Ascending aorta (tissue), 2 donors: ENCODE measurements at regions not wholly inside any gene's neighbourhood (a gene's known extent, or its start where the extent isn't known, plus 50 kb on each side); places are given as distances from the start of the nearest gene placed in this dataset.
"Not testable (repeated sequence)": the region's sequence is repeated elsewhere in the genome, so short reads cannot be mapped to it uniquely, and the experiment has no call there.

ENCODE experiments used
- DNase-seq, 2 donors: peaks; one replicate each; pipeline ENCODE4 v3.0.0-alpha.2; 2019; ENCODE audit warnings: low spot score in 2 of 2
- H3K27ac ChIP-seq, 2 donors: fragments of 200-600 bp; sonication (generic); one replicate each; pipeline ENCODE4 v1.5.1; 2016 to 2017; ENCODE audit warnings: mild to moderate bottlenecking in 1 of 2
- H3K27me3 ChIP-seq: fragments of 200-600 bp; sonication (generic); one replicate; pipeline ENCODE4 v1.5.1; 2017
- H3K36me3 ChIP-seq, 2 donors: fragments of 200-600 bp; sonication (generic); one replicate each; pipeline ENCODE4 v1.5.1; 2016
- H3K4me1 ChIP-seq, 2 donors: fragments of 200-600 bp; sonication (generic); one replicate each; pipeline ENCODE4 v1.5.1; 2016 to 2017; ENCODE audit warnings: mild to moderate bottlenecking in 1 of 2
- H3K4me3 ChIP-seq, 2 donors: fragments of 200-600 bp; sonication (generic); one replicate each; pipeline ENCODE4 v1.5.1; 2016 to 2017; ENCODE audit warnings: mild to moderate bottlenecking in 1 of 2
- H3K9me3 ChIP-seq, 2 donors: fragments of 200-600 bp; sonication (generic); one replicate each; pipeline ENCODE4 v1.5.1; 2016
- CTCF ChIP-seq, 3 experiments: fragments of 200-600 bp in 2 of 3; fragments of 450-650 bp in 1 of 3; sonication (generic) in 2 of 3; IDR thresholded peaks; one replicate each; pipeline ENCODE4 v1.5.1; 2016 to 2019; ENCODE audit warnings: antibody characterized with exemption in 3 of 3, mild to moderate bottlenecking in 1 of 3, moderate library complexity in 1 of 3
- intact Hi-C: fragments of 100-400 bp; cut with DNase I; formaldehyde crosslinking; loops from one replicate; pipeline ENCODE4 v1.15.1; 2023

- Histone ChIP-seq H3K9me3 (peaks cover 0 to 13% of the 10 kb centered on the region in 2 donors), H3K4me1 (no peaks in the 10 kb centered on the region), H3K36me3 (no peaks in the 10 kb centered on the region), H3K4me3 (no peak overlapping the region), H3K27me3 (no peaks in the 10 kb centered on the region), H3K27ac (no peak overlapping the region)
- intact Hi-C loops = no loop called here
- DNase-seq = no peak
- TF ChIP-seq CTCF (IDR thresholded peaks at IDR 0.05) = no peak
These were observed 121.7 kb downstream of the PHETA1 start for GRCh38 chr12:111247083-111247783.

GRCh38 chr12:111246477-111247011 lies 122.4 kb downstream of the PHETA1 start:
- Histone ChIP-seq H3K27me3 (no peaks in the 10 kb centered on the region), H3K4me3 (no peak overlapping the region), H3K4me1 (no peaks in the 10 kb centered on the region), H3K9me3 (peaks cover 0 to 13% of the 10 kb centered on the region in 2 donors), H3K36me3 (no peaks in the 10 kb centered on the region), H3K27ac (no peak overlapping the region)
- no peak for DNase-seq
- no peak for TF ChIP-seq CTCF (IDR thresholded peaks at IDR 0.05)
- intact Hi-C loops = no loop called here

- no peaks in the 10 kb centered on the region for H3K27me3 ChIP-seq
- DNase-seq = no peak
- H3K36me3 ChIP-seq = no peaks in the 10 kb centered on the region
- H3K27ac ChIP-seq = no peak overlapping the region
- no peaks in the 10 kb centered on the region for H3K4me1 ChIP-seq
- no peak for TF ChIP-seq CTCF (IDR thresholded peaks at IDR 0.05)
- intact Hi-C loops = no loop called here
- peaks cover 0 to 13% of the 10 kb centered on the region in 2 donors for H3K9me3 ChIP-seq
- no peak overlapping the region for H3K4me3 ChIP-seq
These were observed 123.0 kb downstream of the PHETA1 start for GRCh38 chr12:111245701-111246476.

GRCh38 chr12:111244673-111245072 lies 124.2 kb downstream of the PHETA1 start:
- no peak for TF ChIP-seq CTCF (IDR thresholded peaks at IDR 0.05)
- Histone ChIP-seq H3K27ac (no peak overlapping the region), H3K27me3 (no peaks in the 10 kb centered on the region)

GRCh38 chr12:111242817-111243216 lies 126.1 kb downstream of the PHETA1 start:
- H3K27me3 ChIP-seq, intact Hi-C loops: not testable (repeated sequence)

More at GRCh38 chr12:111244673-111245072, 124.2 kb downstream of the PHETA1 start:
- intact Hi-C loops = no loop called here
- Histone ChIP-seq H3K9me3 (peaks cover 0 to 13% of the 10 kb centered on the region in 2 donors), H3K36me3 (no peaks in the 10 kb centered on the region), H3K4me3 (no peak overlapping the region), H3K4me1 (no peaks in the 10 kb centered on the region)
- no peak for DNase-seq

GRCh38 chr12:111242184-111242583 lies 126.7 kb downstream of the PHETA1 start:
- DNase-seq = no peak
- intact Hi-C loops = no loop called here
- Histone ChIP-seq H3K27ac (no peak overlapping the region), H3K9me3 (peaks cover 0 to 13% of the 10 kb centered on the region in 2 donors), H3K27me3 (no peaks in the 10 kb centered on the region), H3K4me1 (no peaks in the 10 kb centered on the region), H3K36me3 (no peaks in the 10 kb centered on the region), H3K4me3 (no peak overlapping the region)
- TF ChIP-seq CTCF (IDR thresholded peaks at IDR 0.05) = no peak

More at GRCh38 chr12:111242817-111243216, 126.1 kb downstream of the PHETA1 start:
- H3K9me3 ChIP-seq = peaks cover 0 to 13% of the 10 kb centered on the region in 2 donors
- H3K36me3 ChIP-seq, DNase-seq, H3K4me3 ChIP-seq, H3K27ac ChIP-seq, H3K4me1 ChIP-seq: not testable (repeated sequence)
